Mucosa of rectum (tissue), 2 donors: ENCODE measurements at regions not wholly inside any gene's neighbourhood (a gene's known extent, or its start where the extent isn't known, plus 50 kb on each side); places are given as distances from the start of the nearest gene placed in this dataset.

ENCODE experiments used
- H3K27ac ChIP-seq, 2 donors: one replicate each; pipeline ENCODE4 v1.7.0; 2013; ENCODE audit warnings: inconsistent platforms in 2 of 2, low read depth in 2 of 2, low read length in 2 of 2
- H3K27me3 ChIP-seq, 2 donors: one replicate each; pipeline ENCODE4 v1.7.0; 2013; ENCODE audit warnings: low read length in 2 of 2; ENCODE audit not compliant: control insufficient read depth in 2 of 2, insufficient read depth in 2 of 2
- H3K36me3 ChIP-seq, 2 donors: one replicate each; pipeline ENCODE4 v1.7.0; 2013; ENCODE audit warnings: low read length in 2 of 2; ENCODE audit not compliant: control insufficient read depth in 2 of 2, insufficient read depth in 2 of 2
- H3K4me1 ChIP-seq, 2 donors: one replicate each; pipeline ENCODE4 v1.7.0; 2013; ENCODE audit warnings: low read length in 2 of 2, mild to moderate bottlenecking in 1 of 2; ENCODE audit not compliant: control insufficient read depth in 2 of 2, insufficient read depth in 2 of 2
- H3K4me3 ChIP-seq, 2 donors: one replicate each; pipeline ENCODE4 v1.7.0; 2013; ENCODE audit warnings: low read length in 2 of 2
- H3K9ac ChIP-seq, 2 donors: one replicate each; pipeline ENCODE4 v1.7.0; 2013; ENCODE audit warnings: low read length in 2 of 2, low read depth in 1 of 2, mild to moderate bottlenecking in 1 of 2
- H3K9me3 ChIP-seq, 2 donors: one replicate each; pipeline ENCODE4 v1.7.0; 2013; ENCODE audit warnings: low read length in 2 of 2; ENCODE audit not compliant: control insufficient read depth in 2 of 2
- donor health status: healthy.
- donor health status: Normal muscosa, but diverticular disease.

GRCh38 chr2:235149240-235149659 is 197.4 kb downstream of the SH3BP4 start:
- no peaks in the 10 kb centered on the region for H3K36me3 ChIP-seq
- H3K9me3 ChIP-seq: no peaks in the 10 kb centered on the region
- H3K9ac ChIP-seq: no peak overlapping the region
- no peaks in the 10 kb centered on the region for H3K27me3 ChIP-seq
- peaks cover 19 to 33% of the 10 kb centered on the region in 2 donors for H3K4me1 ChIP-seq
- H3K27ac ChIP-seq: peak overlapping the region; percentile 65 to 78
- peak overlapping the region in 1 of 2 donors; percentile 41 for H3K4me3 ChIP-seq

GRCh38 chr2:235149736-235150135 is 197.9 kb downstream of the SH3BP4 start:
- H3K27ac ChIP-seq: peak overlapping the region; percentile 65 to 78
- no peaks in the 10 kb centered on the region for H3K9me3 ChIP-seq
- no peaks in the 10 kb centered on the region for H3K27me3 ChIP-seq
- H3K36me3 ChIP-seq: no peaks in the 10 kb centered on the region
- H3K4me1 ChIP-seq: peaks cover 19 to 33% of the 10 kb centered on the region in 2 donors
- H3K9ac ChIP-seq: no peak overlapping the region
- peak overlapping the region in 1 of 2 donors; percentile 48 for H3K4me3 ChIP-seq

GRCh38 chr2:235151152-235151551 is 199.3 kb downstream of the SH3BP4 start:
- H3K4me3 ChIP-seq: no peak overlapping the region
- no peak overlapping the region for H3K9ac ChIP-seq
- H3K36me3 ChIP-seq: no peaks in the 10 kb centered on the region
- no peak overlapping the region for H3K27ac ChIP-seq
- no peaks in the 10 kb centered on the region for H3K9me3 ChIP-seq
- H3K27me3 ChIP-seq: no peaks in the 10 kb centered on the region
- H3K4me1 ChIP-seq: peaks cover 19 to 35% of the 10 kb centered on the region in 2 donors

DNA sequence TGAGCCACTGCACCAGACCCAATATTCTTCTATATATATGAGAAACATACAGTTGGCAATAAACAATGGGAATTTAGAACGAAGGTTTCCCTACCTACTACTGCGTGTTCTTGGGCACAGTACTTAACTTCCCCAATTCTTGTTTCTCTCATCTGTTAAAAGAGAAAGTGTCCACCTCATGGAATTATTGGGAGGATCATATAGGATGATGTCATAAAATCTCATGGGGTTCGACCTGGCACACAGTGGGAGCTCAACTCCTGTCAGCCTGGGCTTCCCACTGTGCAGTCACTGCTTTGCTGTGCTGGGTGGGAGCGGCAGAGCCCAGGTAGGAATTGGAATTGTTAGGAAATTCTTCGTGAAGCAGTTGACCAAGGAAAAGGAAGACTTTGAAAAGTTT is 203.3 kb downstream of the SH3BP4 start:
- H3K4me3 ChIP-seq: no peak overlapping the region
- H3K4me1 ChIP-seq: peaks cover 6 to 16% of the 10 kb centered on the region in 2 donors
- peaks cover 0 to 2% of the 10 kb centered on the region in 2 donors for H3K27me3 ChIP-seq
- H3K36me3 ChIP-seq: no peaks in the 10 kb centered on the region
- no peaks in the 10 kb centered on the region for H3K9me3 ChIP-seq
- no peak overlapping the region for H3K27ac ChIP-seq
- H3K9ac ChIP-seq: no peak overlapping the region

GRCh38 chr2:235156055-235156454 is 204.2 kb downstream of the SH3BP4 start:
- no peak overlapping the region for H3K4me3 ChIP-seq
- H3K27me3 ChIP-seq: peaks cover 0 to 2% of the 10 kb centered on the region in 2 donors
- H3K9me3 ChIP-seq: no peaks in the 10 kb centered on the region
- H3K9ac ChIP-seq: no peak overlapping the region
- H3K36me3 ChIP-seq: no peaks in the 10 kb centered on the region
- H3K4me1 ChIP-seq: peaks cover 3 to 11% of the 10 kb centered on the region in 2 donors
- no peak overlapping the region for H3K27ac ChIP-seq

GRCh38 chr2:235157746-235158482 is 206.1 kb downstream of the SH3BP4 start:
- H3K4me1 ChIP-seq: peaks cover 3 to 11% of the 10 kb centered on the region in 2 donors
- peaks cover 0 to 2% of the 10 kb centered on the region in 2 donors for H3K27me3 ChIP-seq
- no peaks in the 10 kb centered on the region for H3K36me3 ChIP-seq
- no peaks in the 10 kb centered on the region for H3K9me3 ChIP-seq
- H3K9ac ChIP-seq: no peak overlapping the region
- H3K27ac ChIP-seq: no peak overlapping the region
- H3K4me3 ChIP-seq: no peak overlapping the region

- Histone ChIP-seq H3K27ac (no peak overlapping the region), H3K4me1 (peaks cover 3 to 11% of the 10 kb centered on the region in 2 donors), H3K9ac (no peak overlapping the region), H3K27me3 (peaks cover 0 to 2% of the 10 kb centered on the region in 2 donors), H3K36me3 (no peaks in the 10 kb centered on the region), H3K4me3 (no peak overlapping the region), H3K9me3 (no peaks in the 10 kb centered on the region)
These were observed 208.5 kb downstream of the SH3BP4 start for GRCh38 chr2:235160281-235160810.

DNA sequence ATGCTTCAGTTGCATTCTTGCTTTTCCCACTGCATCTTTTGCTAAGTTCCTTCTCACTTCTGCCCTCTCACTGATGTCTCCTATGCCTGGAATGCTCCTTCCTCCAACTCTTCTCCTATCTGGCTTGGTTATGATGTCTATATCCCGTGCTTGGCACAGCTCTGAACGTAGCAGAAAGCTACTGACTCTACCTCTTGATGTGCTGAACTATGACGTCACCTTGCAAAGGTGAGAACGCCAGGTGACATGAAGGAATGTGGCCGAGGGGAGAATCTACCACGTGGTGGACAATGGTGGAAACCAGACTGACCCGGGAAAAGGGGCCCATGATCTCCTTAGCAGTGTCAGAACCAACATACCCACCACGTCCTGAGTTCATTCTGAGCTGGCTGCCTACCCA is 209.7 kb downstream of the SH3BP4 start:
- peaks cover 1 to 2% of the 10 kb centered on the region in 2 donors for H3K4me1 ChIP-seq
- no peak overlapping the region for H3K4me3 ChIP-seq
- no peaks in the 10 kb centered on the region for H3K9me3 ChIP-seq
- no peak overlapping the region for H3K27ac ChIP-seq
- H3K9ac ChIP-seq: no peak overlapping the region
- peaks cover 0 to 2% of the 10 kb centered on the region in 2 donors for H3K27me3 ChIP-seq
- H3K36me3 ChIP-seq: no peaks in the 10 kb centered on the region

DNA sequence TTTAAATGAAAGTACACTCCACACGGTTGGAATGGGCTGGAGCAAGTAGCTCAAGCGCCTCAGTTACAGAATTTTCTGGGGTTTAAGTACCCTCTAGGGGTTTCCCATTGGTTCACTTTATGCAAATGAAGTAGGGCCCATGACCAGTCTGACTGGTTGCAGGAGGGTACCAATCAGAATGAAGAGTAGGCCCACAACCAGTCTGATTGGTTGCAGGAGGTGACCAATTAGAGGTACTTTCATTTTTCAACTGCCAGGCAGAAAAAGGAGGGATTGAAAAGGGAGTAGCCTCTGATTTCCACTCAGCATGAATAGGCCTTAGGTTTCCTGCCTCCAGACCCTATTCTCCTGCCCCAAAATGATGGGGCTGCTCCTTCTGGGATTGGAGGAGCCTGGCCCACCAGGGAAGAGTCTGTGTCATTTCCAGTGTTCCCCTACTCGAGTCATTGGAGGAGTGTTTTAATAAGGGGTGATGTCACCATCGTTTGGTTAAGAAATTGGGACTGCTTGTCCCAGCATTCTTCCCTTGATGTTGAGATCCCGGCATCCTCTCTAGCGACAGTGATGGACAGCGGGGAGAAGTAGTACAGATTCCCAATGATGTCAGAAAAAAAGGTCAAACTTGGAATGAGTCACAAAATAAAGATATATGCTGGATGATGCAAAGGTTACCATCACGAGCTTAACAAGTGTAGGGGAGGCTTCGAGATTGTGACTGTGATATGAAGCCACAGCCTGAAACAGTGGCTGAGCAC is 210.4 kb downstream of the SH3BP4 start:
- H3K27ac ChIP-seq: no peak overlapping the region
- H3K4me3 ChIP-seq: no peak overlapping the region
- H3K36me3 ChIP-seq: no peaks in the 10 kb centered on the region
- H3K9me3 ChIP-seq: no peaks in the 10 kb centered on the region
- no peaks in the 10 kb centered on the region for H3K4me1 ChIP-seq
- no peak overlapping the region for H3K9ac ChIP-seq
- H3K27me3 ChIP-seq: no peaks in the 10 kb centered on the region

GRCh38 chr2:235162837-235163197 is 211.0 kb downstream of the SH3BP4 start:
- H3K9ac ChIP-seq: no peak overlapping the region
- no peaks in the 10 kb centered on the region for H3K36me3 ChIP-seq
- H3K4me3 ChIP-seq: no peak overlapping the region
- no peaks in the 10 kb centered on the region for H3K27me3 ChIP-seq
- no peaks in the 10 kb centered on the region for H3K9me3 ChIP-seq
- H3K27ac ChIP-seq: no peak overlapping the region
- H3K4me1 ChIP-seq: no peaks in the 10 kb centered on the region
